GM06990 (cell line): ENCODE measurements at regions not wholly inside any gene's neighbourhood (a gene's known extent, or its start where the extent isn't known, plus 50 kb on each side); places are given as distances from the start of the nearest gene placed in this dataset.

Experiments used
- DNase-seq: peaks from one replicate; pipeline ENCODE4 v3.0.0-alpha.2; 2011; ENCODE audit not compliant: insufficient read length; ENCODE audit errors: extremely low read depth
- H3K27me3 ChIP-seq: replicated peaks from 2 replicates; pipeline ENCODE4 v1.6.0; 2011; ENCODE audit warnings: low read length; ENCODE audit not compliant: control insufficient read depth, insufficient read depth
- H3K36me3 ChIP-seq: 2 replicates; pipeline ENCODE4 v1.5.1; 2011; ENCODE audit warnings: low read length; ENCODE audit not compliant: control insufficient read depth, insufficient read depth
- H3K4me3 ChIP-seq: replicated peaks from 2 replicates; pipeline ENCODE4 v1.5.1; 2011; ENCODE audit warnings: low read depth, mild to moderate bottlenecking, control low read depth, low read length
- TF ChIP-seq, protein P1 (sequence below): IDR thresholded peaks from 2 replicates; pipeline ENCODE4 v1.5.1; 2011; ENCODE audit warnings: low read length, control low read depth, mild to moderate bottlenecking, inconsistent platforms; ENCODE audit not compliant: insufficient read depth, poor library complexity, severe bottlenecking

GRCh38 chr11:90448256-90448655 lies 225.4 kb upstream of the CHORDC1 start:
- no peak overlapping the region for H3K4me3 ChIP-seq
- no peaks in the 10 kb centered on the region for H3K27me3 ChIP-seq
- no peaks in the 10 kb centered on the region for H3K36me3 ChIP-seq
- no peak for DNase-seq
- TF ChIP-seq, protein P1, sequence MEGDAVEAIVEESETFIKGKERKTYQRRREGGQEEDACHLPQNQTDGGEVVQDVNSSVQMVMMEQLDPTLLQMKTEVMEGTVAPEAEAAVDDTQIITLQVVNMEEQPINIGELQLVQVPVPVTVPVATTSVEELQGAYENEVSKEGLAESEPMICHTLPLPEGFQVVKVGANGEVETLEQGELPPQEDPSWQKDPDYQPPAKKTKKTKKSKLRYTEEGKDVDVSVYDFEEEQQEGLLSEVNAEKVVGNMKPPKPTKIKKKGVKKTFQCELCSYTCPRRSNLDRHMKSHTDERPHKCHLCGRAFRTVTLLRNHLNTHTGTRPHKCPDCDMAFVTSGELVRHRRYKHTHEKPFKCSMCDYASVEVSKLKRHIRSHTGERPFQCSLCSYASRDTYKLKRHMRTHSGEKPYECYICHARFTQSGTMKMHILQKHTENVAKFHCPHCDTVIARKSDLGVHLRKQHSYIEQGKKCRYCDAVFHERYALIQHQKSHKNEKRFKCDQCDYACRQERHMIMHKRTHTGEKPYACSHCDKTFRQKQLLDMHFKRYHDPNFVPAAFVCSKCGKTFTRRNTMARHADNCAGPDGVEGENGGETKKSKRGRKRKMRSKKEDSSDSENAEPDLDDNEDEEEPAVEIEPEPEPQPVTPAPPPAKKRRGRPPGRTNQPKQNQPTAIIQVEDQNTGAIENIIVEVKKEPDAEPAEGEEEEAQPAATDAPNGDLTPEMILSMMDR: no peak

GRCh38 chr11:90447618-90448017 lies 224.8 kb upstream of the CHORDC1 start:
- DNase-seq: no peak
- no peaks in the 10 kb centered on the region for H3K27me3 ChIP-seq
- no peak overlapping the region for H3K4me3 ChIP-seq
- TF ChIP-seq, protein P1: no peak
- H3K36me3 ChIP-seq: no peaks in the 10 kb centered on the region

- no peak overlapping the region for H3K4me3 ChIP-seq
- no peaks in the 10 kb centered on the region for H3K27me3 ChIP-seq
- H3K36me3 ChIP-seq: no peaks in the 10 kb centered on the region
- DNase-seq: no peak
- TF ChIP-seq, protein P1: no peak
Measured at GRCh38 chr11:90446207-90446606, 223.4 kb upstream of the CHORDC1 start.

GRCh38 chr11:90438069-90438468 lies 215.2 kb upstream of the CHORDC1 start:
- no peaks in the 10 kb centered on the region for H3K27me3 ChIP-seq
- H3K4me3 ChIP-seq: no peak overlapping the region
- DNase-seq: no peak
- TF ChIP-seq, protein P1: no peak
- H3K36me3 ChIP-seq: no peaks in the 10 kb centered on the region

- H3K4me3 ChIP-seq: no peak overlapping the region
- TF ChIP-seq, protein P1: no peak
- DNase-seq: no peak
- H3K27me3 ChIP-seq: no peaks in the 10 kb centered on the region
- H3K36me3 ChIP-seq: no peaks in the 10 kb centered on the region
Measured at GRCh38 chr11:90434858-90435257, 212.0 kb upstream of the CHORDC1 start.

GRCh38 chr11:90428836-90429235 lies 206.0 kb upstream of the CHORDC1 start:
- H3K4me3 ChIP-seq: no peak overlapping the region
- no peak for DNase-seq
- TF ChIP-seq, protein P1: no peak

More at GRCh38 chr11:90428836-90429235, 206.0 kb upstream of the CHORDC1 start:
- Histone ChIP-seq H3K36me3 (no peaks in the 10 kb centered on the region), H3K27me3 (no peaks in the 10 kb centered on the region)
